GM12872 (cell line): ENCODE measurements at regions not wholly inside any gene's neighbourhood (a gene's known extent, or its start where the extent isn't known, plus 50 kb on each side); places are given as distances from the start of the nearest gene placed in this dataset.

Experiments used
- TF ChIP-seq, protein P1 (sequence below): IDR thresholded peaks from 3 replicates; pipeline ENCODE4 v1.5.1; 2011; ENCODE audit warnings: low read depth, mild to moderate bottlenecking, low read length, moderate library complexity; ENCODE audit not compliant: insufficient read depth

DNA sequence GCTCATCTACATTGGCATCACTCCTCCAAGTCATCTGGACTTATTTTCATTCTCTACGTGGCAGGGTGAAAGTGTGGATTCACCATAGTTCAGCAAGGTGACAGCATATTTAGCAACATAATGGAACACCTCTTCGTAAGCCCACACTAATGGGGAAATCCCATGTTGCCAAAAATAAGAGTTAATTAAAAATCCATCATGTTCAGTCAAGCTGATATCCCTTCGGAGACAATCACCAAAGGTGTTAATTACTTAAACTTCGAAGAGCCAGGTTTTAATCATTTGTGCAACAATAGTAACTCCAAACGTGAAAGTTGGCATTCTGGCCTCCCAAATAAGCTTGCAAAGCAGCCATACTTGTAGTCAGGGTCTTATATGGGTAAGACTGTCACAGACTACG, 242.9 kb downstream of the NSG2 start:
- TF ChIP-seq, protein P1, sequence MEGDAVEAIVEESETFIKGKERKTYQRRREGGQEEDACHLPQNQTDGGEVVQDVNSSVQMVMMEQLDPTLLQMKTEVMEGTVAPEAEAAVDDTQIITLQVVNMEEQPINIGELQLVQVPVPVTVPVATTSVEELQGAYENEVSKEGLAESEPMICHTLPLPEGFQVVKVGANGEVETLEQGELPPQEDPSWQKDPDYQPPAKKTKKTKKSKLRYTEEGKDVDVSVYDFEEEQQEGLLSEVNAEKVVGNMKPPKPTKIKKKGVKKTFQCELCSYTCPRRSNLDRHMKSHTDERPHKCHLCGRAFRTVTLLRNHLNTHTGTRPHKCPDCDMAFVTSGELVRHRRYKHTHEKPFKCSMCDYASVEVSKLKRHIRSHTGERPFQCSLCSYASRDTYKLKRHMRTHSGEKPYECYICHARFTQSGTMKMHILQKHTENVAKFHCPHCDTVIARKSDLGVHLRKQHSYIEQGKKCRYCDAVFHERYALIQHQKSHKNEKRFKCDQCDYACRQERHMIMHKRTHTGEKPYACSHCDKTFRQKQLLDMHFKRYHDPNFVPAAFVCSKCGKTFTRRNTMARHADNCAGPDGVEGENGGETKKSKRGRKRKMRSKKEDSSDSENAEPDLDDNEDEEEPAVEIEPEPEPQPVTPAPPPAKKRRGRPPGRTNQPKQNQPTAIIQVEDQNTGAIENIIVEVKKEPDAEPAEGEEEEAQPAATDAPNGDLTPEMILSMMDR = no peak

DNA sequence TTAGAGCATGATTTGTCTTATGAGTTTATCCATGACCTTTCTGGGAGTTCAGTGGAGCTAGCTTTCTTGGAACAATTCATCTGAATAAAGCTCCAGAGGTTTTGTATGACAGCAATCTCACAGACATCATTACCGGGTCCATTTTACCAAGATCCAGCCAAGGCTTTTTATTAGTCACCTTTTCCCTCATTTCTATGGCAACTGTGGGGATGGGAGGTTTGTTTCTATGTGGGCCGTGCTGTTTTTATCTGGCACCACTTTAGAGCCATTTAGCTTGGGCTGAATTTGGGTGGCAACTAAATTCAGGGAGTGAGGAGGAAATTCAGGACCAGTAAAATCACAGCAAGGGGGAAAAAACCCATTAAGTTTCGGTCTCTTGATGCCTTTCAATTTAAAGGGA, 245.7 kb downstream of the NSG2 start:
- TF ChIP-seq, protein P1 = no peak

DNA sequence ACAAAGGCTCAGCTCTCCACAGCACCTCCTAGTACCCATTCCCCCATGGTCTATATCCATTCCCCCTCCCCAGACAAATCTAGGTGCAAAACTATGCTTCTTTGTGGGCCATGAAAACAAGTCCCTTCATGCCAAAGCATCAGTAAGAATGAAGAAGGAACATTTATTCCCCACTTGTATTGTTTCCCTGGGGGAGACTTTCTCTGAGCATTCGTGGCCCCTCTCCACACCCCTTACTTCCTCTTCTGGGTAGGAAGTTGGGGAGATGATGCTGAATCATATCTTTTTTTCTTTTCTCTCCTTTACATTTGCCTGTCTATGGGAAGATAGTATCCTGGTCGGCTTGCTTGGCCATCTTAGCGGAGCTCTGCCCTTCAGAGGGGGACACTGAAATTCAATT, 246.8 kb downstream of the NSG2 start:
- TF ChIP-seq, protein P1 = no peak

DNA sequence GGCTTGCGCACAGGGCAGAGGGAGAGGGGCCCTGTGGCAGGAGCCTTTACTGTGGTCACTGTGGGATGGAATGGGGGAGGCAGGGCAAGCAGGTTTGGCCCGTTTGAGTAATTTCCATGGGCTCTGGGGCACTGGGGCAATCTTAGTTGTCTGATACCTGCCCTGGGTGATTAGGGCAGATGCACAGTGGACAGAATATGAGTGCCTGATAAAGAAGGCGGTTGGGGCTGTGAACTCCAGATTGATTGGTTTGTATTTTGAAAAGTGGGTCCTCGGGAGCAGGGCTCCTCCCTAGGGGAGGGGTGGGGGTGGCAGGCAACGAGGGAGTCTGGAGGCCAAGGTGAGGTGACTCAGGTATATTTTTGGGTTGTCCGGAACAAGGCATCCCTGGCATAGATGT, 247.5 kb downstream of the NSG2 start:
- TF ChIP-seq, protein P1 = no peak

DNA sequence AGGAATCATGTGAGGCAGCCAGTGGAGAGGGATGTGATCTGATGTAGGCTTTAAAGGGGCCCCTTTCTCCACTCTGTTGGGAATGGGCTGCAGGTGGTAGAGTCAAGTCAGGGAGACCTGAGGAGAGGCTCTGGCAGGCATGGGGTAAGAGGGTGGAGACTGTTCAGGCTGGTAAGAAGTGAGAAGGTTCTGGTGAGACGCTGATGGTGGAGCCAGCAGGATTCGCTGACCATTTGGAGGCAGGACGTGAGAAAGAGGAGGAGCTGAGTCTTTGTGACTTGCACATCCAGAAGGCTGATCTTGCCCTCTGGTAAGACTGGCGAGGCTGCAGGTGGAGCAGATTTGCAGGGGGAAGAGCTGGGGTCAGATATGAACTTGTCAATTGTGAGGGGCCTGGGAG, 248.0 kb downstream of the NSG2 start:
- TF ChIP-seq, protein P1 = no peak

DNA sequence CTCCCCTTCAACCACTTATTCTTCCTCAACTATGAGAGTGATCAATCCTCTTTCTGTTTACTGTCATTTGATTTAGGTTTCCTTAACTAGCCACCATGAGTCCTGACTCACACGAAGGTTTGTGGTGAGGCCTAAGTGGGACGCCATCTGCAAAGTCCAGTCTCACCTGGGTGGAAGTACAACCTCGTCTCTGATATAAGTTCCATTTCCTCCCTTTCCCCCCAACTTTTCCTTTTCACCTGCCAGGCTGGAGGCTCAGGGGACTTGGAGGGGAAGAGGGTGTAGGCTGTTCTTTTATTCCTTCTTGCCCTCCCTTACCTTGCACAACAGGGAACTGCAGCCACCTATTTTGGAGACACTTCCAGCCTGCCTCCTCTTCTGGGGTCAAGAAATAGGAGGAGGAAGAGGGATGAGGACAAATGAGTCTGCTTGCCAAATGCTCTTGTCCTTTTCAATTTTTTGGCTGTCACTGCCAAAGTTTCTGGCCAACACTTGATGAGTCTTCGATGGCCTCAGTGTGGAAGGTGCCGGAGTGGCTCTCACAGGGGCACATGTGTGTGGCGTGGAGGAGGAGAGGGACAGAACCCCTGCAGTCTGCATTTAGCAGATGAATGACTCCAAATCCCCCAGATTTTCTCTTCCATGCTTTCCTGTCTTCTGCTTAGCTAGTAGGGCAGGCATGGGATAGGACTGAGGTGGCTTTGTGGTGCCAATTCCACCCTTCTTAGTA, 249.6 kb downstream of the NSG2 start:
- TF ChIP-seq, protein P1 = no peak

DNA sequence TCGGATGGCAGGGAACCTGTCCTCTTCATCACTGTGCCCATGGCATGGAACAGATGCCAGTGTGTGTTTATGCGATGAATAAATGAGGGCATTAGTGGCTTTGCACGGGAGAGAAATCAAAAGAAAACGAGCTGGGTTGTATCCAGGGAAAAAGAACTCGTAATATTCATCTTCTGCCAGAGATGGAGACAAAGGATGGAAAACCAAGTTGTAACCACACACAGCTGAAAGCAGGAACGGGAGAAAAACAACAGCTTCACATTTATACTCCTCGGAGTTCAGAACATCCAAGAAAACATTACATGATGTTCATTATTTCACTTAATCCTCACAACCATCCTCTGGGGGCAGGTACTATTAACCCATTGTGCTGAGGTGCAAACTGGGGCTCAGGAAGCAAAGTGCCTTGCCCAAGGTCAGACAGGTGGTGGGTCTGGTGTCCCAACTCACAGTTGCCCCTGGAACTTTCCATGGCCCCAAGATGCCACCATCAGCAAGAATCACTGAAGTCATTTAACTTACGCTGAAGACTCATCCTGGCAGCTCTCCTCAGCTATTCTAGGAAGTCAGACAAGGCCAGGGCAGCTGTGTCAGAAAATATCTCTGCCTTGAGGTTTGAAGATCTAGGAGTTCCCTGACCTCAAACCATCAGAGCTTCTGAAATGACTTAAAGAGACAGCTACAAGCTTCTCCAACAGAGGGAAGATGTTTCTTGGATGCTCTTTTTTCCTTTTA, 250.4 kb downstream of the NSG2 start:
- TF ChIP-seq, protein P1 = no peak
